GM20000 (cell line): ENCODE measurements at regions not wholly inside any gene's neighbourhood (a gene's known extent, or its start where the extent isn't known, plus 50 kb on each side); places are given as distances from the start of the nearest gene placed in this dataset.

Experiments
- DNase-seq: peaks from one replicate; pipeline ENCODE4 v3.0.0; 2012; ENCODE audit warnings: low spot score
- TF ChIP-seq, protein P1 (sequence below): IDR thresholded peaks from 2 replicates; pipeline ENCODE4 v1.5.1; 2012; ENCODE audit warnings: mild to moderate bottlenecking, control low read depth; ENCODE audit errors: extremely low read depth, missing control alignments

DNA sequence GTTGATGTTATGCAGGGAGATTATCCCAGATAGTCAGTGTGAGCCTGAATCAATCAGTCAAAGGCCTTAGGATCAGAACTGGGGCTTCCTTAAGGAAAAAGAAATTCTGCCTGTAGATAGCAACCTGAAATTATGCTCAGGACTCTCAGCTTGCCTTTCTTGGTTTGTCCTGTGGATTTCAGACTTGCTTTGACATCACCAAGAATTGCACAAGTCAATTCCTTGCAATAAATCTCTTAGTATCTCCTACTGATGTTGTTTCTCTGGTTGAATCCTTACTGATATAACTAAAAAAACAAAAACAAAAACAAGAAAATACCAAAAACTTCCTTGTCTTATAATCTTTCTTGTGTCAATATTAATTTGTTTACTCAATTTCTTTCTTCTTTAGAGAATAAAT is 258.9 kb upstream of the TCF21 start:
- DNase-seq = no peak
- TF ChIP-seq, protein P1, sequence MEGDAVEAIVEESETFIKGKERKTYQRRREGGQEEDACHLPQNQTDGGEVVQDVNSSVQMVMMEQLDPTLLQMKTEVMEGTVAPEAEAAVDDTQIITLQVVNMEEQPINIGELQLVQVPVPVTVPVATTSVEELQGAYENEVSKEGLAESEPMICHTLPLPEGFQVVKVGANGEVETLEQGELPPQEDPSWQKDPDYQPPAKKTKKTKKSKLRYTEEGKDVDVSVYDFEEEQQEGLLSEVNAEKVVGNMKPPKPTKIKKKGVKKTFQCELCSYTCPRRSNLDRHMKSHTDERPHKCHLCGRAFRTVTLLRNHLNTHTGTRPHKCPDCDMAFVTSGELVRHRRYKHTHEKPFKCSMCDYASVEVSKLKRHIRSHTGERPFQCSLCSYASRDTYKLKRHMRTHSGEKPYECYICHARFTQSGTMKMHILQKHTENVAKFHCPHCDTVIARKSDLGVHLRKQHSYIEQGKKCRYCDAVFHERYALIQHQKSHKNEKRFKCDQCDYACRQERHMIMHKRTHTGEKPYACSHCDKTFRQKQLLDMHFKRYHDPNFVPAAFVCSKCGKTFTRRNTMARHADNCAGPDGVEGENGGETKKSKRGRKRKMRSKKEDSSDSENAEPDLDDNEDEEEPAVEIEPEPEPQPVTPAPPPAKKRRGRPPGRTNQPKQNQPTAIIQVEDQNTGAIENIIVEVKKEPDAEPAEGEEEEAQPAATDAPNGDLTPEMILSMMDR = no peak

DNA sequence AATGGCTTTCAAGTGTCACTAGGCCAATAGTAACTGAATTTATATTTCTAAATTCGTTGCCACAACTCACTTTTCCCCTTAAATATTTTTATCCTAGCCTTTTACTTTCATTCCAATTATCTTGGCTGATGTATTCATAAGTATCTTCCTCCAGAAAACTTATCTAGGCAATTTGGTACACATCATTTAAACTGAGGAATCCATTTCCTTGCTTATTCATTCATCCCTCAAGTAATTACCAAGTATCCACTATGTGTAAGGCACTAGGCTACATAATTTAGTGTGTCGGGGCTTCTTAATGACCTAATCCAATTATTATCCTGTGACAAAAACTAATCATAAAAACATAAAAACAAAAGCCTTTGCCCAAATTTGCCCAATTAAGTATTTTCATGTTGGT is 258.3 kb upstream of the TCF21 start:
- no peak for DNase-seq
- TF ChIP-seq, protein P1 = no peak

DNA sequence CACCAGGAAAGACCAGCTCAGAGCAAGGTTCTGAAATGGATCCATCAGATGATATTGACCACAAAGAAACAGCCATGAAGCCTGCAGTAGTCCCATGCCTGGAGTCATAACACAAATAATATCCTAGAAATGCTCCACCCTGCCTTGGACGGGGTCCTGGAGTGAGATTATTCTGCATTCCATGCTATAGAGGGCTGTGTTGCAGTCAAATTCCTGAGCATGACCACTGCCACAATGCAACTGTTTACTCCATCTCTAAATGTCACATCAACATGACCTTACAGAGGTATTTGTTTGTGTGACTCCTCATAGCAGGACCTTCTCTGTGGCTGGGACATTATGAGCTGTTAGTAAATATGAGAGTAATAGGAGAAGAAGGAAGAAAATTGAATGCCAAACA is 257.5 kb upstream of the TCF21 start:
- TF ChIP-seq, protein P1 = no peak
- DNase-seq = no peak

DNA sequence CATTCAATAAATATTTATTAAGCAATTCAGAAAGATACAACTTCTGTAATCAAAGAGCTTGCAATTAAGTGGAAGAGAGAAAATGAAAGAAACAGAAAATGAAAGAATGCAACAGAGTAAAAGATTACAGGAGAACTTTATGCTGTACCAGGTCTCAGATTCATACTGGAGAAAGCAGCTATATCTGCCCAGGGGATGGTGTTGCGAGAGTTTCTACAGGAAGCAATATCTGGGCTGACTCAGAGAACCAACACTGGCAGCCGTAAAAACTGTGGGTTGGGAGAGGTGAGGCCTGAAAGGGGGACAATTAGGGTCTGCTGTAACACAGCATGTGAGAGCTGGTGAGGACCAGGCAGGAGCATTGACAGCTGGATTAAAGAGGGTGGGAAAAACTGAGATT is 256.7 kb upstream of the TCF21 start:
- TF ChIP-seq, protein P1 = no peak

DNA sequence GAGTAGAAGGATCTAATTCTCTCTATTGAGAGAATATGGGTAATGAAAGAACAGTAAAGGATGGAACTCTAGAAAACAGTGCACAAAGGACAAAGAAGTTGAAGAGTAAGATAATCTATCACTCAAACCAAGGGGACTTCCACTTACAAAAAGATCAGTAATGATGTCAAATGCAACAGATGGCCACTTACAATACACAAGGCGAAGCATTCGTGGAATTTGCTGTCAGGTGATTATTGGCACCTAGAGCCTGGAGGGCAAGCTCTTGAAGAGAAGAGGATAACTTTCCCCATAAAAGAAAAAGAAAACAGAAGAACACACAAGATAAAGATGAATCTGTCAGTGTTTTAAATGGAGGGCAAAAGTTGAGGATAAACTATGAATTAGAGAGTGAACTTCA is 256.0 kb upstream of the TCF21 start:
- no peak for DNase-seq
- TF ChIP-seq, protein P1 = no peak

More for the DNA sequence above, 256.7 kb upstream of the TCF21 start:
- DNase-seq = no peak

DNA sequence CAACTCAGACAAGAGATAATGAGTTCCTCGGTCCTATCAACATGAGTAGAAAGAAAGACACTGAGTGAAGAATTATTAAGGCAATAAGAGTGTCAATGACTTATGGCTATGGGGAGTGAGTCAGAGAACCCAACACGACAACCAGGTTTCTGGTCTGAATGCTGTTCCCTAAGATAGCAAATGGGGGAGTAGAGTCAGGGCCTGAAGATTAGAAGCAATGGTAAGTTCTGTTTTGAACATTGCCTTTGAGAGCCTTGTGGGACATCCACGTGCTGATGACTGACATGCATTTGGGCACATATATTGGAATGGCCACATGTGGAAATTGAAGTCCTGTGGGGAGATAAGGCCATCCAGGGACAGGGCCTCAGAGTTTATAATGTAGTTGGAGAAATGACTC is 254.4 kb upstream of the TCF21 start:
- TF ChIP-seq, protein P1 = no peak
- no peak for DNase-seq

DNA sequence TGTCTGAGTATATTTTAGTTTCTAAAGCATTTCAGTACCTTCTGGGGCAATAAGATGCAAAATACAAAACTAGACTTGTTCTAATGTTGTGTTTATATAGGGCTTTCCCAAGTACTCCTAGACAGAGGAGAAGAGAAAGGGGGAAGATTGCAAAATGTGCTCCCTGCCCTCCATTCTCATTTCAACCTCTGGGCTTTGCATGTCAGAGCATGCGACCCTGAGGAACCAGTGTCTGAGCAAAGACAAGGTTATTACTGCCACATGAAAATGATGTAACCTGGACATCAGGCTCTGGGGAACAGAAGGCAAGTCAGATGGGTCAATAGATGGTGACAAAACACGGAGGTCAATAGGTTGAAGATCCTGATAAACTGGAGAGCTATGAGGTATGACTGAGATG is 253.5 kb upstream of the TCF21 start:
- TF ChIP-seq, protein P1 = no peak
- no peak for DNase-seq
